Upper lobe of left lung (tissue), 4 donors: ENCODE measurements at regions not wholly inside any gene's neighbourhood (a gene's known extent, or its start where the extent isn't known, plus 50 kb on each side); places are given as distances from the start of the nearest gene placed in this dataset.
"Not testable (repeated sequence)": the region's sequence is repeated elsewhere in the genome, so short reads cannot be mapped to it uniquely, and the experiment has no call there.

Experiments used
- POLR2A ChIP-seq, 4 donors: fragments of 450-650 bp; IDR thresholded peaks; one replicate each; pipeline ENCODE4 v1.5.1; 2016 to 2017; ENCODE audit warnings: antibody characterized with exemption in 4 of 4, mild to moderate bottlenecking in 2 of 4
- TF ChIP-seq, protein P1 (sequence below), 6 experiments: fragments of 450-650 bp in 4 of 6; fragments of 200-600 bp in 2 of 6; sonication (generic) in 2 of 6; IDR thresholded peaks; one replicate each; pipeline ENCODE4 v1.5.1; 2016 to 2019; ENCODE audit warnings: antibody characterized with exemption in 6 of 6

DNA sequence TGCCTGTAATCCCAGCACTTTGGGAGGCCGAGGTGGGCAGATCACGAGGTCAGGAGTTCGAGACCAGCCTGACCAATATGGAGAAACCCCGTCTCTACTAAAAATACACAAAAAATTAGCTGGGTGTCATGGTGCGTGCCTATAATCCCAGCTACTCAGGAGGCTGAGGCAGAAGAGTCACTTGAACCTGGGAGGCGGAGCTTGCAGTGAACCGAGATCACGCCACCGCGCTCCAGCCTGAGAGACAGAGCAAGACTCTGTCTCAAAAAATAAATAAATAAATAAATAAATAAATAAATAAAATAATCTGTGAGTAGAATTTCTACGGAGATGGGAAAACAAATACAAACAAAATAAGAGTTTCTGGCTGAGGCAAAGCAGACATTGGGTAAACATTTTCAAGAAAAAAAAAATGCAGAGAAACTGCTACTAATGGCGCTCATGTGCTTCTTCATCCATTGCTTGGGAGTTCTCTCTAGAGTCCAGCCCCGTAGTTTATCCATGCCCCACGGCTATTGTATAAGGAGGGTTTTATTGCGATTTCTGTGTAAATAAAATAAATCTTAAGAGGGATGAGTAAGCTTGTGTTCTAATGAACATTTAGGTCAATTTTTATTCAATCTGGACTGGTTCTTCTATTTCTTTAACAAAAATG, 1161.9 kb downstream of the IGSF11 start:
- not testable (repeated sequence) for TF ChIP-seq POLR2A (IDR thresholded peaks at IDR 0.05)
- TF ChIP-seq, protein P1, sequence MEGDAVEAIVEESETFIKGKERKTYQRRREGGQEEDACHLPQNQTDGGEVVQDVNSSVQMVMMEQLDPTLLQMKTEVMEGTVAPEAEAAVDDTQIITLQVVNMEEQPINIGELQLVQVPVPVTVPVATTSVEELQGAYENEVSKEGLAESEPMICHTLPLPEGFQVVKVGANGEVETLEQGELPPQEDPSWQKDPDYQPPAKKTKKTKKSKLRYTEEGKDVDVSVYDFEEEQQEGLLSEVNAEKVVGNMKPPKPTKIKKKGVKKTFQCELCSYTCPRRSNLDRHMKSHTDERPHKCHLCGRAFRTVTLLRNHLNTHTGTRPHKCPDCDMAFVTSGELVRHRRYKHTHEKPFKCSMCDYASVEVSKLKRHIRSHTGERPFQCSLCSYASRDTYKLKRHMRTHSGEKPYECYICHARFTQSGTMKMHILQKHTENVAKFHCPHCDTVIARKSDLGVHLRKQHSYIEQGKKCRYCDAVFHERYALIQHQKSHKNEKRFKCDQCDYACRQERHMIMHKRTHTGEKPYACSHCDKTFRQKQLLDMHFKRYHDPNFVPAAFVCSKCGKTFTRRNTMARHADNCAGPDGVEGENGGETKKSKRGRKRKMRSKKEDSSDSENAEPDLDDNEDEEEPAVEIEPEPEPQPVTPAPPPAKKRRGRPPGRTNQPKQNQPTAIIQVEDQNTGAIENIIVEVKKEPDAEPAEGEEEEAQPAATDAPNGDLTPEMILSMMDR (IDR thresholded peaks at IDR 0.05), result not testable (repeated sequence)
